GM23338 (cell line): ENCODE measurements at regions not wholly inside any gene's neighbourhood (a gene's known extent, or its start where the extent isn't known, plus 50 kb on each side); places are given as distances from the start of the nearest gene placed in this dataset.

Experiments
- CREB1 ChIP-seq: fragments of 250-450 bp; sonication (Bioruptor Pico); IDR thresholded peaks from 2 replicates; pipeline ENCODE4 v1.5.0; 2020; ENCODE audit warnings: low read depth, mild to moderate bottlenecking, moderate library complexity
- CTCF ChIP-seq, 2 experiments: fragments of 200-600 bp in 1 of 2; sonication (generic) in 1 of 2; conservative IDR thresholded peaks; 2 replicates each; pipeline versions ENCODE4 v1.5.1 to v1.6.1; 2016 to 2017; ENCODE audit warnings: antibody characterized with exemption in 2 of 2, low read depth in 2 of 2, mild to moderate bottlenecking in 2 of 2, moderate library complexity in 1 of 2
- ETS1 ChIP-seq: IDR thresholded peaks from 2 replicates; pipeline ENCODE4 v1.6.1; 2016; ENCODE audit warnings: antibody characterized with exemption
- EZH2 ChIP-seq: fragments of 200-600 bp; sonication (generic); IDR thresholded peaks from one replicate; pipeline ENCODE4 v1.8.0; 2017; ENCODE audit warnings: antibody characterized with exemption, mild to moderate bottlenecking, low read depth; ENCODE audit not compliant: unreplicated experiment
- EZH2phosphoT487 ChIP-seq: fragments of 200-600 bp; sonication (generic); IDR thresholded peaks from one replicate; pipeline ENCODE4 v1.8.1; 2018; ENCODE audit warnings: antibody characterized with exemption; ENCODE audit not compliant: unreplicated experiment
- JUNB ChIP-seq: IDR thresholded peaks from one replicate; pipeline ENCODE4 v1.6.1; 2016; ENCODE audit warnings: antibody characterized with exemption; ENCODE audit not compliant: unreplicated experiment
- POLR2AphosphoS5 ChIP-seq: IDR thresholded peaks from 2 replicates; pipeline ENCODE4 v1.6.1; 2016; ENCODE audit warnings: antibody characterized with exemption, low read depth
- REST ChIP-seq: IDR thresholded peaks from one replicate; pipeline ENCODE4 v1.6.1; 2018; ENCODE audit warnings: antibody characterized with exemption; ENCODE audit not compliant: unreplicated experiment
- STAT1 ChIP-seq: IDR thresholded peaks from one replicate; pipeline ENCODE4 v1.6.1; 2016; ENCODE audit warnings: antibody characterized with exemption; ENCODE audit not compliant: unreplicated experiment
- ZNF331 ChIP-seq: fragments of 250-450 bp; sonication (Bioruptor Pico); IDR thresholded peaks from 2 replicates; pipeline ENCODE4 v1.5.0; 2020; ENCODE audit warnings: low read depth, mild to moderate bottlenecking, moderate library complexity
- ZNF462 ChIP-seq: fragments of 250-450 bp; sonication (Bioruptor Pico); IDR thresholded peaks from 2 replicates; pipeline ENCODE4 v1.5.0; 2020; ENCODE audit warnings: mild to moderate bottlenecking, moderate library complexity

DNA sequence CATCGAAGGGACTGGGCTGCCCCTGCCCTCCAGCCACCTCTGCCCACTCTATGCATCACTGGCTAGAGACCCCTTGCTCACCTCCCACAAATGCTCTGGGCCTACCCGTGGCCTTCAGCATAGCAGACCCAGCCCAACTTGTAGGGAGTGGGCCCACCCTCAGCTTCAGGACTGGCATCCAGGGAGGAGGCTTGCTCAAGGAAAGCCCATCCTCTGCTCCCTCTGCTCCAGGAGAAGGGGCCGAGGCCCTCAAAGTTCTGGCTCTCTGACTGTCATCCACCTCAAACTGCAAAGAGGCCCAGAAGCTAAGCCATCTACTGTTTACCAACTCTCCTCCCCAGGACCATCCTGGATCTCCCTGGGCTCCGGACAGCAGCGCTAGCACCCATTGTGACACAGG is 84.5 kb downstream of the C5orf15 start:
- TF ChIP-seq POLR2AphosphoS5, result no peak
- no peak for TF ChIP-seq CTCF (conservative IDR thresholded peaks at IDR 0.05; ENCODE audit: low read depth in 2 of 2)
- TF ChIP-seq JUNB, result no peak
- TF ChIP-seq CREB1 (CRISPR knock-in tag), result no peak
- TF ChIP-seq REST, result no peak
- no peak for TF ChIP-seq EZH2
- TF ChIP-seq STAT1, result no peak
- no peak for TF ChIP-seq EZH2phosphoT487
- TF ChIP-seq ZNF462 (CRISPR knock-in tag), result no peak
- TF ChIP-seq ZNF331 (CRISPR knock-in tag), result no peak
- no peak for TF ChIP-seq ETS1
